GM12878 (cell line): ENCODE measurements at regions not wholly inside any gene's neighbourhood (a gene's known extent, or its start where the extent isn't known, plus 50 kb on each side); places are given as distances from the start of the nearest gene placed in this dataset.

Experiments used
- ATAC-seq: fragments of 200-7000 bp; cut with Tn5 transposase; 3 replicates; pipeline ENCODE4 v1.9.1; 2020; ENCODE audit warnings: mild to moderate bottlenecking, moderate library complexity
- BruUV-seq: library from RNA; stranded (reverse); fragments of 400-500 nt; replicated peaks from 2 replicates; lab custom pipeline; 2021; lab: Mats Ljungman, UMichigan
- CTCF ChIA-PET: fragments of 300-600 bp; sonication (Branson Sonifier 250); formaldehyde crosslinking; extraction: SDS; loops from one replicate; lab custom pipeline; 2021; ENCODE audit warnings: inconsistent platforms; lab: Yijun Ruan, JAX
- POLR2A ChIA-PET: fragments of 350-600 bp; formaldehyde crosslinking; extraction: SDS; loops from one replicate; lab custom pipeline; 2021; ENCODE audit warnings: inconsistent platforms; lab: Charles Lee
- RAD21 ChIA-PET: fragments of 300-600 bp; sonication (Branson Sonifier 250); formaldehyde crosslinking; loops from one replicate; lab custom pipeline; 2023; ENCODE audit warnings: antibody characterized with exemption; ENCODE audit not compliant: unreplicated experiment; lab: Charles Lee
- SMC1A ChIA-PET: fragments of 300-600 bp; sonication (Branson Sonifier 250); formaldehyde crosslinking; loops from one replicate; lab custom pipeline; 2023; ENCODE audit not compliant: unreplicated experiment, uncharacterized antibody; lab: Charles Lee
- DNase-seq: peaks from one replicate; pipeline ENCODE4 v3.0.0-alpha.2; 2011; ENCODE audit warnings: low read depth, low spot score
- FAIRE-seq: peaks from 3 replicates; lab custom pipeline; 2011; peaks lifted over from hg19 to GRCh38; lab: Jason Lieb, UNC
- H2AFZ ChIP-seq: 2 replicates; pipeline ENCODE4 v1.6.0; 2011; ENCODE audit warnings: low read depth, low read length, control low read depth; ENCODE audit not compliant: control insufficient read depth
- H3K27ac ChIP-seq: 2 replicates; pipeline ENCODE4 v1.5.1; 2011; ENCODE audit warnings: control low read depth; ENCODE audit not compliant: control insufficient read depth, insufficient read depth
- H3K27me3 ChIP-seq, 2 experiments: replicated peaks in 1 of 2; 2 replicates each; pipeline versions ENCODE4 v1.6.0 to v1.6.1; 2011; ENCODE audit warnings: low read length in 1 of 2; ENCODE audit not compliant: control insufficient read depth in 2 of 2, insufficient read depth in 2 of 2
- H3K36me3 ChIP-seq, 2 experiments: 2 replicates each; pipeline ENCODE4 v1.5.1; 2011; ENCODE audit warnings: low read length in 1 of 2; ENCODE audit not compliant: control insufficient read depth in 2 of 2, insufficient read depth in 2 of 2
- H3K4me1 ChIP-seq: 2 replicates; pipeline ENCODE4 v1.6.1; 2011; ENCODE audit warnings: mild to moderate bottlenecking, low read length, moderate library complexity, mixed read lengths; ENCODE audit not compliant: control insufficient read depth, insufficient read depth
- H3K4me2 ChIP-seq: 2 replicates; pipeline ENCODE4 v1.6.0; 2011; ENCODE audit warnings: control low read depth; ENCODE audit not compliant: control insufficient read depth, insufficient read depth
- H3K4me3 ChIP-seq: fragments of 200-600 bp; sonication (generic); 2 replicates; pipeline ENCODE4 v1.5.1; 2016
- H3K79me2 ChIP-seq: 2 replicates; pipeline ENCODE4 v1.6.0; 2011; ENCODE audit warnings: low read length; ENCODE audit not compliant: control insufficient read depth, insufficient read depth
- H3K9ac ChIP-seq: 2 replicates; pipeline ENCODE4 v1.8.0; 2011; ENCODE audit warnings: low read length, control low read depth, mixed read lengths; ENCODE audit not compliant: control insufficient read depth, insufficient read depth
- H3K9me3 ChIP-seq: replicated peaks from 3 replicates; pipeline ENCODE4 v1.5.1; 2011; ENCODE audit warnings: mild to moderate bottlenecking, low read length; ENCODE audit not compliant: control insufficient read depth, insufficient read depth
- H4K20me1 ChIP-seq: 2 replicates; pipeline ENCODE4 v1.6.0; 2011; ENCODE audit not compliant: control insufficient read depth, insufficient read depth
- HSF1 ChIP-seq: fragments of 150-350 bp; IDR thresholded peaks from 2 replicates; pipeline ENCODE4 v1.6.1; 2014; ENCODE audit warnings: mild to moderate bottlenecking, low read depth, low read length
- KAT2A ChIP-seq: conservative IDR thresholded peaks from 2 replicates; pipeline ENCODE4 v1.6.1; 2011; ENCODE audit warnings: low read depth, low read length; ENCODE audit not compliant: control insufficient read depth
- LARP7 ChIP-seq: fragments of 450-650 bp; IDR thresholded peaks from 2 replicates; pipeline ENCODE4 v1.6.1; 2017; ENCODE audit warnings: mild to moderate bottlenecking
- MYC ChIP-seq: IDR thresholded peaks from 2 replicates; pipeline ENCODE4 v1.6.1; 2011; ENCODE audit warnings: mild to moderate bottlenecking, low read length, moderate library complexity, inconsistent platforms; ENCODE audit not compliant: insufficient read depth, insufficient replicate concordance, insufficient read length, severe bottlenecking
- NFIC ChIP-seq: IDR thresholded peaks from 2 replicates; pipeline ENCODE4 v1.6.1; 2012; ENCODE audit warnings: low read depth, mild to moderate bottlenecking, inconsistent platforms, low read length, moderate library complexity
- NR2C2 ChIP-seq: IDR thresholded peaks from 2 replicates; pipeline ENCODE4 v1.6.1; 2011; ENCODE audit warnings: borderline replicate concordance, low read depth; ENCODE audit not compliant: control insufficient read depth, insufficient read length
- NRF1 ChIP-seq: conservative IDR thresholded peaks from 2 replicates; pipeline ENCODE4 v1.6.1; 2011; ENCODE audit warnings: mild to moderate bottlenecking, low read depth, low read length, improper control_type of control experiment
- RAD51 ChIP-seq: fragments of 450-650 bp; IDR thresholded peaks from 2 replicates; pipeline ENCODE4 v1.6.1; 2016; ENCODE audit warnings: moderate library complexity, mild to moderate bottlenecking, inconsistent platforms
- SMAD5 ChIP-seq: IDR thresholded peaks from 2 replicates; pipeline ENCODE4 v1.6.1; 2016; ENCODE audit warnings: antibody characterized with exemption, low read depth
- SPI1 ChIP-seq: IDR thresholded peaks from 2 replicates; pipeline ENCODE4 v1.6.1; 2011; ENCODE audit warnings: low read depth, mild to moderate bottlenecking, low read length, moderate library complexity, borderline replicate concordance; ENCODE audit not compliant: insufficient read depth
- STAT3 ChIP-seq: IDR thresholded peaks from 2 replicates; pipeline ENCODE4 v1.6.1; 2011; ENCODE audit warnings: low read depth, low read length, improper control_type of control experiment
- ZNF687 ChIP-seq: fragments of 450-650 bp; IDR thresholded peaks from 2 replicates; pipeline ENCODE4 v1.6.1; 2017; ENCODE audit warnings: mild to moderate bottlenecking, moderate library complexity
- ZZZ3 ChIP-seq: IDR thresholded peaks from 2 replicates; pipeline ENCODE4 v1.6.1; 2011; ENCODE audit warnings: low read depth; ENCODE audit not compliant: control insufficient read depth, insufficient read length
- WGBS: methylation state at CpG from one replicate; pipeline ENCODE4 v1.1.6; 2016; ENCODE audit warnings: low lambda C conversion rate; ENCODE audit not compliant: insufficient replicate concordance, insufficient coverage; ENCODE audit errors: missing lambda C conversion rate; 5-methylcytosine and 5-hydroxymethylcytosine counted together
- in situ Hi-C: fragments of 300-500 bp; cut with MboI; formaldehyde crosslinking; loops from 9 replicates; pipeline ENCODE4 v1.14.3; 2018; ENCODE audit warnings: mixed read lengths
- intact Hi-C: fragments of 100-400 bp; cut with micrococcal nuclease; formaldehyde crosslinking; loops from one replicate; pipeline ENCODE4 v1.14.2; 2022; ENCODE audit not compliant: unreplicated experiment
- TF ChIP-seq, protein P1 (sequence below): fragments of 450-650 bp; conservative IDR thresholded peaks from 2 replicates; pipeline ENCODE4 v1.6.1; 2017; ENCODE audit warnings: mild to moderate bottlenecking, moderate library complexity

GRCh38 chr2:16030206-16031057 is 90.1 kb downstream of the MYCN start:
- SMC1A ChIA-PET: interaction anchor here (1.1 kb wide), 1 partner anchor 23 kb away, joined by 3 read pairs; no protein-coding TSS in a partner anchor
- no peak for ATAC-seq
- no peak for TF ChIP-seq HSF1
- no peak for TF ChIP-seq NRF1
- TF ChIP-seq ZNF687: no peak
- no peak for TF ChIP-seq KAT2A
- no peak for TF ChIP-seq SPI1
- TF ChIP-seq ZZZ3: no peak
- TF ChIP-seq NFIC: no peak
- no peak for TF ChIP-seq LARP7
- no peak for TF ChIP-seq MYC
- TF ChIP-seq, protein P1, sequence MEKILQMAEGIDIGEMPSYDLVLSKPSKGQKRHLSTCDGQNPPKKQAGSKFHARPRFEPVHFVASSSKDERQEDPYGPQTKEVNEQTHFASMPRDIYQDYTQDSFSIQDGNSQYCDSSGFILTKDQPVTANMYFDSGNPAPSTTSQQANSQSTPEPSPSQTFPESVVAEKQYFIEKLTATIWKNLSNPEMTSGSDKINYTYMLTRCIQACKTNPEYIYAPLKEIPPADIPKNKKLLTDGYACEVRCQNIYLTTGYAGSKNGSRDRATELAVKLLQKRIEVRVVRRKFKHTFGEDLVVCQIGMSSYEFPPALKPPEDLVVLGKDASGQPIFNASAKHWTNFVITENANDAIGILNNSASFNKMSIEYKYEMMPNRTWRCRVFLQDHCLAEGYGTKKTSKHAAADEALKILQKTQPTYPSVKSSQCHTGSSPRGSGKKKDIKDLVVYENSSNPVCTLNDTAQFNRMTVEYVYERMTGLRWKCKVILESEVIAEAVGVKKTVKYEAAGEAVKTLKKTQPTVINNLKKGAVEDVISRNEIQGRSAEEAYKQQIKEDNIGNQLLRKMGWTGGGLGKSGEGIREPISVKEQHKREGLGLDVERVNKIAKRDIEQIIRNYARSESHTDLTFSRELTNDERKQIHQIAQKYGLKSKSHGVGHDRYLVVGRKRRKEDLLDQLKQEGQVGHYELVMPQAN: no peak
- TF ChIP-seq SMAD5: no peak
- no peak for TF ChIP-seq NR2C2
- no peak for TF ChIP-seq RAD51
- no peak for TF ChIP-seq STAT3

More at GRCh38 chr2:16030206-16031057, 90.1 kb downstream of the MYCN start:
- FAIRE-seq (no peak), DNase-seq (no peak)
- no peaks in the 10 kb centered on the region for H3K36me3 ChIP-seq
- no peaks in the 10 kb centered on the region for H4K20me1 ChIP-seq
- H3K27me3 ChIP-seq: no peaks in the 10 kb centered on the region; a peak in 2 of 4 replicates
- ChIA-PET CTCF (no interaction called here), POLR2A (no interaction called here), RAD21 (no interaction called here)
- no peaks in the 10 kb centered on the region for H3K9me3 ChIP-seq
- BruUV-seq: no TSS peak
- intact Hi-C loops (no loop called here), in situ Hi-C loops (no loop called here)
- H3K27ac ChIP-seq: no peak overlapping the region
- no peaks in the 10 kb centered on the region for H3K79me2 ChIP-seq
- no peaks in the 10 kb centered on the region for H3K4me1 ChIP-seq
- no peak overlapping the region for H3K9ac ChIP-seq
- 55% methylated on average over 22 of the region's 24 CpGs for WGBS
- H2AFZ ChIP-seq: no peak overlapping the region
- no peak overlapping the region for H3K4me3 ChIP-seq
- H3K4me2 ChIP-seq: no peak overlapping the region
